Testis (tissue), 2 donors: ENCODE measurements at regions not wholly inside any gene's neighbourhood (a gene's known extent, or its start where the extent isn't known, plus 50 kb on each side); places are given as distances from the start of the nearest gene placed in this dataset.

Experiments used
- CTCF ChIP-seq, 3 experiments: fragments of 450-650 bp in 2 of 3; fragments of 200-600 bp in 1 of 3; sonication (generic) in 1 of 3; IDR thresholded peaks; one replicate each; pipeline ENCODE4 v1.5.1; 2016 to 2019; ENCODE audit warnings: antibody characterized with exemption in 3 of 3, mild to moderate bottlenecking in 2 of 3, moderate library complexity in 1 of 3
- POLR2A ChIP-seq: fragments of 450-650 bp; IDR thresholded peaks from one replicate; pipeline ENCODE4 v1.6.1; 2017; ENCODE audit warnings: antibody characterized with exemption, mild to moderate bottlenecking, moderate library complexity

DNA sequence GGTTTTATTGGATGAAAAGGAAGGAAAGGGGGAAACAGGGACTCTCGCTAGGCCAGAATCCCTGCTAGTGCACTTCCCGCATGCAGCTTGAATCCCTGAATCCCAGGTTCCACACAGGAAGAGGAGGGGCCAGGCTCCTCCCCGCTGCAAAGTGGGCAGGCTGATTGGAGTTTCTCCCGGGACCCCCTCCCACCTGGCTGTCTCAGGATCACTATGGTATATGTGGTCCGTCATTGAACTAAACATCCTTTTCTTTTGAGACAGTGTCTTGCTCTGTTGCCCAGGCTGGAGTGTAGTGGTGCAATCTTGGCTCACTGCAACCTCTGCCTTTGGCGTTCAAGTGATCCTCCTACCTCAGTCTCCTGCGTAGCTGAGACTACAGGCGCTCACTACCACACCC, 70.7 kb downstream of the FAM50B start:
- TF ChIP-seq CTCF (IDR thresholded peaks at IDR 0.05) (no peak), POLR2A (no peak)
